Endothelial cell of umbilical vein (primary cell): ENCODE measurements at regions not wholly inside any gene's neighbourhood (a gene's known extent, or its start where the extent isn't known, plus 50 kb on each side); places are given as distances from the start of the nearest gene placed in this dataset.

Source experiments
- BruUV-seq: library from RNA; stranded (reverse); fragments of 400-500 nt; replicated peaks from 2 replicates; lab custom pipeline; 2021; lab: Mats Ljungman, UMichigan
- CTCF ChIA-PET: fragments of 300-600, 350-600 bp; sonication (Branson Sonifier 250); formaldehyde crosslinking; loops from one replicate; lab custom pipeline; 2021; ENCODE audit warnings: antibody characterized with exemption, inconsistent platforms; lab: Charles Lee
- POLR2A ChIA-PET: fragments of 300-600, 350-600 bp; sonication (Branson Sonifier 250); formaldehyde crosslinking; loops from one replicate; lab custom pipeline; 2021; ENCODE audit warnings: antibody characterized with exemption, inconsistent platforms; lab: Charles Lee
- DNase-seq: peaks from one replicate; pipeline ENCODE4 v3.0.0-alpha.2; 2011; ENCODE audit warnings: low read depth, low spot score
- FAIRE-seq: peaks from 2 replicates; lab custom pipeline; 2011; peaks lifted over from hg19 to GRCh38; lab: Jason Lieb, UNC
- H2AFZ ChIP-seq: 2 replicates; pipeline ENCODE4 v1.6.0; 2012; ENCODE audit warnings: low read depth, low read length, control low read depth, inconsistent platforms
- H3K27ac ChIP-seq: 2 replicates; pipeline ENCODE4 v1.5.1; 2011; ENCODE audit warnings: low read depth, mild to moderate bottlenecking, control low read depth, low read length, moderate library complexity; ENCODE audit not compliant: insufficient read depth
- H3K27me3 ChIP-seq, 2 experiments: 2 replicates each; pipeline versions ENCODE4 v1.6.0 to v1.6.1; 2011; ENCODE audit warnings: low read length in 2 of 2, mixed read lengths in 1 of 2; ENCODE audit not compliant: control insufficient read depth in 2 of 2, insufficient read depth in 2 of 2
- H3K36me3 ChIP-seq, 2 experiments: 2 replicates in 1 of 2; 3 replicates in 1 of 2; pipeline ENCODE4 v1.5.1; 2011; ENCODE audit warnings: low read length in 2 of 2, mild to moderate bottlenecking in 1 of 2, moderate library complexity in 1 of 2; ENCODE audit not compliant: control insufficient read depth in 2 of 2, insufficient read depth in 2 of 2; ENCODE audit errors: extremely low read depth in 1 of 2
- H3K4me1 ChIP-seq: 3 replicates; pipeline ENCODE4 v1.5.1; 2011; ENCODE audit warnings: mild to moderate bottlenecking, low read length; ENCODE audit not compliant: control insufficient read depth, insufficient read depth; ENCODE audit errors: extremely low read depth
- H3K4me2 ChIP-seq: 2 replicates; pipeline ENCODE4 v1.6.1; 2011; ENCODE audit warnings: low read length, control low read depth, mixed read lengths; ENCODE audit not compliant: insufficient read depth
- H3K4me3 ChIP-seq, 3 experiments: fragments of 200-600 bp in 1 of 3; sonication (generic), shearing (Covaris generic) in 1 of 3; replicated peaks in 1 of 3; 2 replicates each; pipeline ENCODE4 v1.5.1; 2011 to 2016; ENCODE audit warnings: control low read depth in 3 of 3, low read length in 3 of 3, mild to moderate bottlenecking in 2 of 3, inconsistent platforms in 1 of 3, low read depth in 1 of 3, moderate library complexity in 1 of 3; ENCODE audit not compliant: insufficient read depth in 1 of 3
- H3K79me2 ChIP-seq: 2 replicates; pipeline ENCODE4 v1.6.0; 2012; ENCODE audit warnings: low read length, inconsistent platforms; ENCODE audit not compliant: control insufficient read depth, insufficient read depth
- H3K9ac ChIP-seq: replicated peaks from 2 replicates; pipeline ENCODE3; 2011; ENCODE audit warnings: low read length, control low read depth; ENCODE audit not compliant: insufficient read depth; ENCODE audit errors: extremely low read depth
- H3K9me1 ChIP-seq: replicated peaks from 3 replicates; pipeline ENCODE4 v1.6.0; 2011; ENCODE audit warnings: mild to moderate bottlenecking, low read length; ENCODE audit not compliant: control insufficient read depth, insufficient read depth; ENCODE audit errors: extremely low read depth
- H3K9me3 ChIP-seq: replicated peaks from 2 replicates; pipeline ENCODE4 v1.5.1; 2012; ENCODE audit warnings: low read length, inconsistent platforms; ENCODE audit not compliant: control insufficient read depth, insufficient read depth
- H4K20me1 ChIP-seq: replicated peaks from 2 replicates; pipeline ENCODE3; 2011; ENCODE audit warnings: mild to moderate bottlenecking, low read length; ENCODE audit not compliant: control insufficient read depth, insufficient read depth; ENCODE audit errors: extremely low read depth
- EZH2 ChIP-seq: IDR thresholded peaks from 2 replicates; pipeline ENCODE4 v1.6.1; 2012; ENCODE audit warnings: borderline replicate concordance, low read depth, mild to moderate bottlenecking, moderate library complexity, low read length, inconsistent platforms; ENCODE audit not compliant: severe bottlenecking
- FOS ChIP-seq: IDR thresholded peaks from 2 replicates; pipeline ENCODE4 v1.6.1; 2011; ENCODE audit warnings: mild to moderate bottlenecking, low read length, moderate library complexity, borderline replicate concordance; ENCODE audit not compliant: insufficient read depth
- GATA2 ChIP-seq: IDR thresholded peaks from 2 replicates; pipeline ENCODE4 v1.7.0; 2011; ENCODE audit warnings: low read depth, mild to moderate bottlenecking, moderate library complexity, mixed read lengths, low read length; ENCODE audit not compliant: insufficient read length, insufficient read depth
- JUN ChIP-seq: IDR thresholded peaks from 2 replicates; pipeline ENCODE4 v1.6.1; 2011; ENCODE audit warnings: borderline replicate concordance, low read depth; ENCODE audit not compliant: insufficient read length, insufficient read depth
- MYC ChIP-seq: IDR thresholded peaks from one replicate; pipeline ENCODE4 v1.6.1; 2011; ENCODE audit warnings: mild to moderate bottlenecking, low read depth, low read length
- POLR2A ChIP-seq: IDR thresholded peaks from 2 replicates; pipeline ENCODE4 v1.6.1; 2012; ENCODE audit warnings: low read depth, mild to moderate bottlenecking, control low read depth, low read length
- POLR2AphosphoS5 ChIP-seq: IDR thresholded peaks from 2 replicates; pipeline ENCODE4 v1.6.1; 2012; ENCODE audit warnings: low read depth, mild to moderate bottlenecking, control low read depth, low read length, moderate library complexity; ENCODE audit not compliant: insufficient read depth
- dilution Hi-C: fragments of 300-500 bp; cut with MboI; formaldehyde crosslinking; loops from one replicate; pipeline ENCODE4 v1.15.0; 2019; ENCODE audit warnings: low sequenced_read_pairs; ENCODE audit not compliant: extremely low pct_ligation_motif_present
- intact Hi-C: fragments of 100-400 bp; cut with micrococcal nuclease; formaldehyde crosslinking; loops from one replicate; pipeline ENCODE4 v1.10.0; 2022
- TF ChIP-seq, protein P1 (sequence below): IDR thresholded peaks from 2 replicates; pipeline ENCODE4 v1.6.1; 2011; ENCODE audit not compliant: insufficient read depth, insufficient read length
- TF ChIP-seq, protein P2 (sequence below), 2 donors: IDR thresholded peaks; 1 replicate in 1 of 2; 2 replicates in 1 of 2; pipeline ENCODE4 v1.5.1; 2011; ENCODE audit warnings: low read length in 2 of 2, mild to moderate bottlenecking in 2 of 2, moderate library complexity in 2 of 2, control low read depth in 1 of 2, inconsistent platforms in 1 of 2, low read depth in 1 of 2; ENCODE audit not compliant: insufficient read depth in 1 of 2; ENCODE audit errors: extremely low read depth in 1 of 2

DNA sequence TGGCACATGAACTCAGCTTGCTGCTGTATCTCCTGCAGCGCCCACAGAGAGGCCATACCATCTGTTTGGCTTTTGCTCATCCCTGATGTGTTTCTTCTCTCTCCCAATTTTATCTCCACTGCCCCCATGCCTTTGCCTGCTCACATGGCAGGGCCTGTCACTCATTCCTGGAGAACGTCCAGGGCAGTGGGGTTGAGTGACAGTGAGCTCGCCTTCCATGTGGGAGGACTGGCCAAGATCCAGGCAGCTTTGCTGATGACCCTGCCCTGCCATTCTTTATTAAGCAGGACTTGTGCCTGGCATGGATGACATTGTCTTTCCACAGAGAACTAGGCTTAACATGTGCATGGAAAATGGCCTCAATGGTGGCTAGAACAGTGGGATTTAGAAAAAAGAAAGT lies 230.5 kb upstream of the THSD7B start:
- Histone ChIP-seq H3K4me1 (no peaks in the 10 kb centered on the region), H3K4me3 (no peak overlapping the region), H3K9ac (no peak overlapping the region), H3K27ac (no peak overlapping the region), H3K9me3 (peaks cover 7% of the 10 kb centered on the region), H3K36me3 (no peaks in the 10 kb centered on the region), H3K79me2 (no peaks in the 10 kb centered on the region), H3K27me3 (no peaks in the 10 kb centered on the region), H3K4me2 (no peak overlapping the region), H3K9me1 (no peaks in the 10 kb centered on the region), H2AFZ (no peak overlapping the region), H4K20me1 (no peaks in the 10 kb centered on the region)
- TF ChIP-seq POLR2A (no peak), FOS (no peak), MYC (no peak), POLR2AphosphoS5 (no peak), JUN (no peak), EZH2 (no peak), GATA2 (no peak)
- TF ChIP-seq, protein P1, sequence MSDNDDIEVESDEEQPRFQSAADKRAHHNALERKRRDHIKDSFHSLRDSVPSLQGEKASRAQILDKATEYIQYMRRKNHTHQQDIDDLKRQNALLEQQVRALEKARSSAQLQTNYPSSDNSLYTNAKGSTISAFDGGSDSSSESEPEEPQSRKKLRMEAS: no peak
- TF ChIP-seq, protein P2, sequence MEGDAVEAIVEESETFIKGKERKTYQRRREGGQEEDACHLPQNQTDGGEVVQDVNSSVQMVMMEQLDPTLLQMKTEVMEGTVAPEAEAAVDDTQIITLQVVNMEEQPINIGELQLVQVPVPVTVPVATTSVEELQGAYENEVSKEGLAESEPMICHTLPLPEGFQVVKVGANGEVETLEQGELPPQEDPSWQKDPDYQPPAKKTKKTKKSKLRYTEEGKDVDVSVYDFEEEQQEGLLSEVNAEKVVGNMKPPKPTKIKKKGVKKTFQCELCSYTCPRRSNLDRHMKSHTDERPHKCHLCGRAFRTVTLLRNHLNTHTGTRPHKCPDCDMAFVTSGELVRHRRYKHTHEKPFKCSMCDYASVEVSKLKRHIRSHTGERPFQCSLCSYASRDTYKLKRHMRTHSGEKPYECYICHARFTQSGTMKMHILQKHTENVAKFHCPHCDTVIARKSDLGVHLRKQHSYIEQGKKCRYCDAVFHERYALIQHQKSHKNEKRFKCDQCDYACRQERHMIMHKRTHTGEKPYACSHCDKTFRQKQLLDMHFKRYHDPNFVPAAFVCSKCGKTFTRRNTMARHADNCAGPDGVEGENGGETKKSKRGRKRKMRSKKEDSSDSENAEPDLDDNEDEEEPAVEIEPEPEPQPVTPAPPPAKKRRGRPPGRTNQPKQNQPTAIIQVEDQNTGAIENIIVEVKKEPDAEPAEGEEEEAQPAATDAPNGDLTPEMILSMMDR (IDR thresholded peaks at IDR 0.05; ENCODE audit: extremely low read depth in 1 of 2, insufficient read depth in 1 of 2, low read depth in 1 of 2, low read length in 2 of 2): no peak
- FAIRE-seq (no peak), DNase-seq (no peak)
- ChIA-PET CTCF (no interaction called here), POLR2A (no interaction called here)
- dilution Hi-C loops: no loop called here
- no TSS peak for BruUV-seq
- intact Hi-C loops: no loop called here
